ENCODE measurements at regions not wholly inside any gene's neighbourhood (a gene's known extent, or its start where the extent isn't known, plus 50 kb on each side); places are given as distances from the start of the nearest gene placed in this dataset.

- no peak overlapping the region for H3K4me3 Mint-ChIP-seq
- no peaks in the 10 kb centered on the region for H3K4me1 Mint-ChIP-seq
- H3K9me3 Mint-ChIP-seq, result no peaks in the 10 kb centered on the region
- no peak overlapping the region for H3K27ac Mint-ChIP-seq
- no peak for TF ChIP-seq CTCF (IDR thresholded peaks at IDR 0.05)
- peaks cover 8% of the 10 kb centered on the region for H3K27me3 Mint-ChIP-seq (ENCODE audit: low read depth, poor library complexity)
- H3K36me3 Mint-ChIP-seq (ENCODE audit: low read depth), result no peaks in the 10 kb centered on the region
- DNase-seq, result no peak
Measured at GRCh38 chr11:81104051-81104450, 1629.6 kb downstream of the FAM181B start.

GRCh38 chr11:81098471-81098870, 1635.2 kb downstream of the FAM181B start:
- H3K4me3 Mint-ChIP-seq, result no peak overlapping the region
- H3K27ac Mint-ChIP-seq, result no peak overlapping the region
- no peaks in the 10 kb centered on the region for H3K9me3 Mint-ChIP-seq
- H3K4me1 Mint-ChIP-seq, result peaks cover 9% of the 10 kb centered on the region
- no peaks in the 10 kb centered on the region for H3K36me3 Mint-ChIP-seq (ENCODE audit: low read depth)
- TF ChIP-seq CTCF (IDR thresholded peaks at IDR 0.05), result no peak
- peaks cover 11% of the 10 kb centered on the region for H3K27me3 Mint-ChIP-seq (ENCODE audit: low read depth, poor library complexity)
- DNase-seq, result no peak

GRCh38 chr11:81092522-81092921, 1641.1 kb downstream of the FAM181B start:
- H3K36me3 Mint-ChIP-seq (ENCODE audit: low read depth), result no peaks in the 10 kb centered on the region

GRCh38 chr11:81089242-81089641, 1644.4 kb downstream of the FAM181B start:
- peaks cover 4% of the 10 kb centered on the region for H3K27me3 Mint-ChIP-seq (ENCODE audit: low read depth, poor library complexity)
- TF ChIP-seq CTCF (IDR thresholded peaks at IDR 0.05), result no peak
- no peaks in the 10 kb centered on the region for H3K4me1 Mint-ChIP-seq
- no peak overlapping the region for H3K27ac Mint-ChIP-seq
- no peak for DNase-seq
- no peak overlapping the region for H3K4me3 Mint-ChIP-seq
- H3K9me3 Mint-ChIP-seq, result no peaks in the 10 kb centered on the region
- H3K36me3 Mint-ChIP-seq (ENCODE audit: low read depth), result no peaks in the 10 kb centered on the region

More at GRCh38 chr11:81092522-81092921, 1641.1 kb downstream of the FAM181B start:
- no peak for TF ChIP-seq CTCF (IDR thresholded peaks at IDR 0.05)
- no peak overlapping the region for H3K27ac Mint-ChIP-seq
- no peaks in the 10 kb centered on the region for H3K9me3 Mint-ChIP-seq
- no peak overlapping the region for H3K4me3 Mint-ChIP-seq
- no peaks in the 10 kb centered on the region for H3K4me1 Mint-ChIP-seq
- peaks cover 7% of the 10 kb centered on the region for H3K27me3 Mint-ChIP-seq (ENCODE audit: low read depth, poor library complexity)
- no peak for DNase-seq

GRCh38 chr11:81080476-81080875, 1639.6 kb upstream of the TENM4 start:
- Mint-ChIP-seq H3K27ac (no peak overlapping the region), H3K4me1 (no peaks in the 10 kb centered on the region), H3K4me3 (no peak overlapping the region), H3K9me3 (peaks cover 9% of the 10 kb centered on the region), H3K36me3 (ENCODE audit: low read depth) (no peaks in the 10 kb centered on the region), H3K27me3 (ENCODE audit: low read depth, poor library complexity) (no peaks in the 10 kb centered on the region)
- no peak for DNase-seq
- TF ChIP-seq CTCF (IDR thresholded peaks at IDR 0.05), result no peak

GRCh38 chr11:81072273-81072672, 1631.4 kb upstream of the TENM4 start:
- TF ChIP-seq CTCF (IDR thresholded peaks at IDR 0.05), result no peak
- no peaks in the 10 kb centered on the region for H3K27me3 Mint-ChIP-seq (ENCODE audit: low read depth, poor library complexity)
- H3K4me3 Mint-ChIP-seq, result no peak overlapping the region
- H3K4me1 Mint-ChIP-seq, result peaks cover 34% of the 10 kb centered on the region
- H3K9me3 Mint-ChIP-seq, result no peaks in the 10 kb centered on the region
- DNase-seq, result no peak
- H3K27ac Mint-ChIP-seq, result peak overlapping the region; percentile 76
- no peaks in the 10 kb centered on the region for H3K36me3 Mint-ChIP-seq (ENCODE audit: low read depth)

Data from nephron progenitor cell (in vitro differentiated cells).